IMR-90 (cell line): ENCODE measurements at regions not wholly inside any gene's neighbourhood (a gene's known extent, or its start where the extent isn't known, plus 50 kb on each side); places are given as distances from the start of the nearest gene placed in this dataset.
"Not testable (repeated sequence)": the region's sequence is repeated elsewhere in the genome, so short reads cannot be mapped to it uniquely, and the experiment has no call there.

Experiments
- ATAC-seq: fragments of 200-7000 bp; cut with Tn5 transposase; 2 replicates; pipeline ENCODE4 v1.9.1; 2020; ENCODE audit warnings: low read depth, mild to moderate bottlenecking, moderate library complexity
- BruUV-seq: library from RNA; stranded (reverse); fragments of 400-500 nt; replicated peaks from 2 replicates; lab custom pipeline; 2021; lab: Mats Ljungman, UMichigan
- CTCF ChIA-PET: fragments of 300-600 bp; formaldehyde crosslinking; extraction: SDS; loops from one replicate; lab custom pipeline; 2021; ENCODE audit warnings: antibody characterized with exemption; lab: Yijun Ruan, JAX
- POLR2A ChIA-PET: fragments of 300-600 bp; sonication (Branson Sonifier 250); formaldehyde crosslinking; loops from one replicate; lab custom pipeline; 2022; ENCODE audit warnings: antibody characterized with exemption; ENCODE audit not compliant: unreplicated experiment; lab: Charles Lee
- DNase-seq: peaks from one replicate; pipeline ENCODE4 v3.0.0; 2013
- H2AFZ ChIP-seq: replicated peaks from 2 replicates; pipeline ENCODE3; 2013; ENCODE audit warnings: low read length, mild to moderate bottlenecking; ENCODE audit not compliant: poor library complexity
- H2AK5ac ChIP-seq: 2 replicates; pipeline ENCODE4 v1.6.1; 2013; ENCODE audit warnings: low read depth, low read length, inconsistent platforms
- H2AK9ac ChIP-seq: replicated peaks from 2 replicates; pipeline ENCODE3; 2013; ENCODE audit warnings: mild to moderate bottlenecking, low read depth, low read length, moderate library complexity; ENCODE audit not compliant: poor library complexity
- H2BK120ac ChIP-seq: 2 replicates; pipeline ENCODE4 v1.6.1; 2013; ENCODE audit warnings: low read depth, low read length, inconsistent platforms
- H2BK15ac ChIP-seq: 3 replicates; pipeline ENCODE4 v1.6.1; 2013; ENCODE audit warnings: low read depth, low read length, inconsistent platforms
- H2BK20ac ChIP-seq: 2 replicates; pipeline ENCODE4 v1.6.1; 2013; ENCODE audit warnings: low read depth, mild to moderate bottlenecking, inconsistent platforms, low read length, moderate library complexity
- H2BK5ac ChIP-seq: 2 replicates; pipeline ENCODE4 v1.6.1; 2013; ENCODE audit warnings: mild to moderate bottlenecking, low read depth, low read length, inconsistent platforms; ENCODE audit not compliant: poor library complexity, severe bottlenecking
- H3K14ac ChIP-seq: replicated peaks from 2 replicates; pipeline ENCODE4 v1.6.1; 2013; ENCODE audit warnings: low read depth, low read length, inconsistent platforms
- H3K18ac ChIP-seq: 2 replicates; pipeline ENCODE4 v1.6.1; 2013; ENCODE audit warnings: low read depth, low read length, control low read depth
- H3K23ac ChIP-seq: 2 replicates; pipeline ENCODE4 v1.6.1; 2013; ENCODE audit warnings: low read depth, low read length, inconsistent platforms
- H3K27ac ChIP-seq: 2 replicates; pipeline ENCODE4 v1.5.1; 2013; ENCODE audit warnings: mild to moderate bottlenecking, control low read depth, low read length; ENCODE audit not compliant: insufficient read depth
- H3K27me3 ChIP-seq: 2 replicates; pipeline ENCODE4 v1.6.1; 2013; ENCODE audit warnings: low read length; ENCODE audit not compliant: control insufficient read depth, insufficient read depth
- H3K36me3 ChIP-seq: 2 replicates; pipeline ENCODE4 v1.6.1; 2013; ENCODE audit warnings: low read length, mixed read lengths; ENCODE audit not compliant: control insufficient read depth, insufficient read depth
- H3K4ac ChIP-seq: 2 replicates; pipeline ENCODE4 v1.6.1; 2013; ENCODE audit warnings: low read depth, low read length, inconsistent platforms
- H3K4me1 ChIP-seq: 2 replicates; pipeline ENCODE4 v1.6.1; 2013; ENCODE audit warnings: low read length, mixed read lengths; ENCODE audit not compliant: control insufficient read depth, insufficient read depth
- H3K4me2 ChIP-seq: 2 replicates; pipeline ENCODE4 v1.6.1; 2013; ENCODE audit warnings: low read depth, mild to moderate bottlenecking, control low read depth, low read length, moderate library complexity
- H3K4me3 ChIP-seq: 2 replicates; pipeline ENCODE4 v1.5.1; 2013; ENCODE audit warnings: low read depth, mild to moderate bottlenecking, control low read depth, low read length, moderate library complexity; ENCODE audit not compliant: insufficient read depth
- H3K56ac ChIP-seq: 2 replicates; pipeline ENCODE4 v1.6.1; 2013; ENCODE audit warnings: low read length, inconsistent platforms; ENCODE audit not compliant: insufficient read depth; ENCODE audit errors: extremely low read depth
- H3K79me1 ChIP-seq, 2 experiments: 2 replicates each; pipeline ENCODE4 v1.6.1; 2013; ENCODE audit warnings: low read length in 2 of 2, inconsistent platforms in 1 of 2, low read depth in 1 of 2
- H3K9ac ChIP-seq: 2 replicates; pipeline ENCODE4 v1.6.1; 2013; ENCODE audit warnings: low read depth, low read length, control low read depth
- H3K9me1 ChIP-seq: 2 replicates; pipeline ENCODE4 v1.6.1; 2013; ENCODE audit warnings: low read length, inconsistent platforms; ENCODE audit not compliant: insufficient read depth
- H3K9me3 ChIP-seq: 2 replicates; pipeline ENCODE4 v1.6.1; 2013; ENCODE audit warnings: low read length; ENCODE audit not compliant: control insufficient read depth, insufficient read depth
- H4K20me1 ChIP-seq: 2 replicates; pipeline ENCODE4 v1.6.1; 2013; ENCODE audit warnings: low read length, inconsistent platforms; ENCODE audit not compliant: insufficient read depth
- H4K5ac ChIP-seq: 2 replicates; pipeline ENCODE4 v1.6.1; 2013; ENCODE audit warnings: mild to moderate bottlenecking, low read depth, low read length, control low read depth
- H4K8ac ChIP-seq, 2 experiments: 2 replicates each; pipeline ENCODE4 v1.6.1; 2013; ENCODE audit warnings: low read depth in 2 of 2, low read length in 2 of 2, control low read depth in 1 of 2, inconsistent platforms in 1 of 2
- H4K91ac ChIP-seq: 2 replicates; pipeline ENCODE4 v1.6.1; 2013; ENCODE audit warnings: low read depth, low read length, inconsistent platforms; ENCODE audit not compliant: insufficient read depth
- WGBS, 2 experiments: methylation state at CpG; one replicate each; pipeline versions ENCODE4 v1.1.5 to v1.1.7; 2013; ENCODE audit warnings: missing lambda C conversion rate in 2 of 2; ENCODE audit not compliant: insufficient read length in 1 of 2; ENCODE audit errors: extremely low coverage in 2 of 2; 5-methylcytosine and 5-hydroxymethylcytosine counted together
- dilution Hi-C: fragments of 300-500 bp; cut with HindIII; formaldehyde crosslinking; loops from one replicate; pipeline ENCODE4 v1.14.3; 2018; ENCODE audit warnings: low sequenced_read_pairs; ENCODE audit not compliant: unreplicated experiment
- in situ Hi-C: fragments of 300-500 bp; cut with MboI; formaldehyde crosslinking; loops from 3 replicates; pipeline ENCODE4 v1.14.3; 2019; ENCODE audit warnings: low sequenced_read_pairs, inconsistent platforms, mixed read lengths
- intact Hi-C: fragments of 100-400 bp; cut with micrococcal nuclease; formaldehyde crosslinking; loops from 2 replicates; pipeline ENCODE4 v1.10.0; 2022

DNA sequence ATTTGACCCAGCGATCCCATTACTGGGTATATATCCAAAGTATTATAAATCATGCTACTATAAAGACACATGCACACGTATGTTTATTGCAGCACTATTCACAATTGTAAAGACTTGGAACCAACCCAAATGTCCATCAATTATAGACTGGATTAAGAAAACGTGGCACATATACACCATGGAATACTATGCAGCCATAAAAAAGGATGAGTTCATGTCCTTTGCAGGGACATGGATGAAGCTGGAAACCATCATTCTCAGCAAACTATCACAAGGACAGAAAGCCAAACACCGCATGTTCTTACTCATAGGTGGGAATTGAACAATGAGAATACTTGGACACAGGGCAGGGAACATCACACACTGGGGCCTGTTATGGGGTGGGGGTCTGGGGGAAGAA, 317.8 kb downstream of the TSHZ3 start:
- H3K18ac ChIP-seq, H2AK9ac ChIP-seq, H2BK120ac ChIP-seq, H2BK20ac ChIP-seq, H3K56ac ChIP-seq, H3K27me3 ChIP-seq, H4K20me1 ChIP-seq, BruUV-seq, CTCF ChIA-PET, intact Hi-C loops, H3K9ac ChIP-seq, H4K91ac ChIP-seq, H3K14ac ChIP-seq, H2BK5ac ChIP-seq, in situ Hi-C loops, H3K4me1 ChIP-seq, H3K4me3 ChIP-seq, H3K4ac ChIP-seq, H4K5ac ChIP-seq, DNase-seq, H3K27ac ChIP-seq, H3K23ac ChIP-seq, POLR2A ChIA-PET, dilution Hi-C loops, ATAC-seq, H3K9me3 ChIP-seq, H3K79me1 ChIP-seq, H2AFZ ChIP-seq, H3K4me2 ChIP-seq, H4K8ac ChIP-seq, H3K9me1 ChIP-seq, H2AK5ac ChIP-seq, H3K36me3 ChIP-seq, H2BK15ac ChIP-seq: not testable (repeated sequence)
- no CpG with 5 or more reads among the region's 4 CpGs for WGBS, 2 experiments
